ENCODE measurements at regions not wholly inside any gene's neighbourhood (a gene's known extent, or its start where the extent isn't known, plus 50 kb on each side); places are given as distances from the start of the nearest gene placed in this dataset.

- H3K27me3 ChIP-seq (ENCODE audit: insufficient read depth, poor library complexity, severe bottlenecking): no peaks in the 10 kb centered on the region
- no peak overlapping the region for H3K4me3 ChIP-seq (replicated peaks; ENCODE audit: insufficient read depth, low read length)
- H3K27ac ChIP-seq (replicated peaks): no peak overlapping the region
- TF ChIP-seq CTCF (IDR thresholded peaks at IDR 0.05; ENCODE audit: insufficient read depth, low read length) (no peak), GABPA (IDR thresholded peaks at IDR 0.05; ENCODE audit: low read depth) (no peak), POLR2AphosphoS5 (IDR thresholded peaks at IDR 0.05; ENCODE audit: low read depth) (no peak), REST (IDR thresholded peaks at IDR 0.05; ENCODE audit: insufficient replicate concordance, low read depth) (no peak), SPI1 (IDR thresholded peaks at IDR 0.05; ENCODE audit: borderline replicate concordance, low read depth) (no peak)
- no peak for DNase-seq (ENCODE audit: low read depth in 1 of 2, low spot score in 1 of 2)
These were observed 83.3 kb upstream of the ANKRD55 start for GRCh38 chr5:56316299-56316994.

- no peak overlapping the region for H3K4me3 ChIP-seq (replicated peaks; ENCODE audit: insufficient read depth, low read length)
- TF ChIP-seq SPI1 (IDR thresholded peaks at IDR 0.05; ENCODE audit: borderline replicate concordance, low read depth): no peak
- no peak for TF ChIP-seq REST (IDR thresholded peaks at IDR 0.05; ENCODE audit: insufficient replicate concordance, low read depth)
- TF ChIP-seq POLR2AphosphoS5 (IDR thresholded peaks at IDR 0.05; ENCODE audit: low read depth): no peak
- TF ChIP-seq GABPA (IDR thresholded peaks at IDR 0.05; ENCODE audit: low read depth): no peak
- TF ChIP-seq CTCF (IDR thresholded peaks at IDR 0.05; ENCODE audit: insufficient read depth, low read length): no peak
- no peaks in the 10 kb centered on the region for H3K27me3 ChIP-seq (ENCODE audit: insufficient read depth, poor library complexity, severe bottlenecking)
- no peak overlapping the region for H3K27ac ChIP-seq (replicated peaks)
- no peak for DNase-seq (ENCODE audit: low read depth in 1 of 2, low spot score in 1 of 2)
These were observed 81.4 kb upstream of the ANKRD55 start for GRCh38 chr5:56314529-56314928.

DNA sequence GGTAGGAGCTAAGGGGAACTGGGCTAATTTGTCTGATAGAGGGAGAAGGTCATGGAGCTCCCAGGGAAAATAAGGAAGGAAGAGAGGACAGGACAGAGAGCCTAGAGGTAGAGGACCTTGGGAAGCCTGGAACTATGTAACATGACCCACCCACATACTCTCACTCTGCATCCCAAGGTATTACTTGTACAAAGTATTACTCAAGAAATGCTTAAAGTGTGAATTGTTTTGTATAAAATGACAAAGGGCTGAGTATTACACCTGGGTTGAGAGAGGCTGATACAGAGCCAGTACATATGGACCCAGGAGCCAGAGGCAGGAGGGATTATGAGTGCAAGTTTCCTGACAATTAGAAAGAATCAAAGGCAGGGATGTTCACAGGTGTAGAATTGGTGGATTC, 80.5 kb upstream of the ANKRD55 start:
- no peak for DNase-seq (ENCODE audit: low read depth in 1 of 2, low spot score in 1 of 2)
- H3K27me3 ChIP-seq (ENCODE audit: insufficient read depth, poor library complexity, severe bottlenecking): no peaks in the 10 kb centered on the region
- TF ChIP-seq SPI1 (IDR thresholded peaks at IDR 0.05; ENCODE audit: borderline replicate concordance, low read depth): no peak
- no peak for TF ChIP-seq POLR2AphosphoS5 (IDR thresholded peaks at IDR 0.05; ENCODE audit: low read depth)
- TF ChIP-seq CTCF (IDR thresholded peaks at IDR 0.05; ENCODE audit: insufficient read depth, low read length): no peak
- TF ChIP-seq GABPA (IDR thresholded peaks at IDR 0.05; ENCODE audit: low read depth): no peak
- no peak for TF ChIP-seq REST (IDR thresholded peaks at IDR 0.05; ENCODE audit: insufficient replicate concordance, low read depth)
- no peak overlapping the region for H3K27ac ChIP-seq (replicated peaks)
- H3K4me3 ChIP-seq (replicated peaks; ENCODE audit: insufficient read depth, low read length): no peak overlapping the region

Data from HL-60 (cell line).